ENCODE measurements at regions not wholly inside any gene's neighbourhood (a gene's known extent, or its start where the extent isn't known, plus 50 kb on each side); places are given as distances from the start of the nearest gene placed in this dataset.

GRCh38 chr3:159805411-159805772, 183.2 kb upstream of the IL12A start:
- no peak overlapping the region for H2AFZ ChIP-seq
- no peak overlapping the region for H3K4me2 ChIP-seq (ENCODE audit: low read length)
- H3K9ac ChIP-seq = no peak overlapping the region
- H3K9me3 ChIP-seq (ENCODE audit: control insufficient read depth, low read length) = no peaks in the 10 kb centered on the region
- H3K27ac ChIP-seq = no peak overlapping the region
- H3K36me3 ChIP-seq (ENCODE audit: control insufficient read depth, insufficient read depth, low read length) = no peaks in the 10 kb centered on the region
- no peaks in the 10 kb centered on the region for H3K27me3 ChIP-seq (ENCODE audit: control insufficient read depth, insufficient read depth, low read length)
- H3K4me1 ChIP-seq = no peaks in the 10 kb centered on the region
- H3K79me2 ChIP-seq = no peaks in the 10 kb centered on the region
- H3K4me3 ChIP-seq (ENCODE audit: low read depth, low read length) = no peak overlapping the region
- TF ChIP-seq CTCF (IDR thresholded peaks at IDR 0.05) = no peak

GRCh38 chr3:159806412-159806811, 182.2 kb upstream of the IL12A start:
- H3K79me2 ChIP-seq = no peaks in the 10 kb centered on the region
- H3K9ac ChIP-seq = no peak overlapping the region
- H3K4me2 ChIP-seq (ENCODE audit: low read length) = no peak overlapping the region
- no peak overlapping the region for H3K4me3 ChIP-seq (ENCODE audit: low read depth, low read length)
- no peaks in the 10 kb centered on the region for H3K36me3 ChIP-seq (ENCODE audit: control insufficient read depth, insufficient read depth, low read length)
- no peaks in the 10 kb centered on the region for H3K27me3 ChIP-seq (ENCODE audit: control insufficient read depth, insufficient read depth, low read length)
- H3K9me3 ChIP-seq (ENCODE audit: control insufficient read depth, low read length) = no peaks in the 10 kb centered on the region
- no peaks in the 10 kb centered on the region for H3K4me1 ChIP-seq
- H2AFZ ChIP-seq = no peak overlapping the region
- H3K27ac ChIP-seq = no peak overlapping the region
- TF ChIP-seq CTCF (IDR thresholded peaks at IDR 0.05) = no peak

GRCh38 chr3:159807137-159808040, 181.2 kb upstream of the IL12A start:
- Histone ChIP-seq H3K4me1 (no peaks in the 10 kb centered on the region), H3K36me3 (ENCODE audit: control insufficient read depth, insufficient read depth, low read length) (no peaks in the 10 kb centered on the region), H3K9ac (no peak overlapping the region), H3K9me3 (ENCODE audit: control insufficient read depth, low read length) (no peaks in the 10 kb centered on the region), H3K4me2 (ENCODE audit: low read length) (no peak overlapping the region), H2AFZ (no peak overlapping the region), H3K27me3 (ENCODE audit: control insufficient read depth, insufficient read depth, low read length) (no peaks in the 10 kb centered on the region), H3K27ac (no peak overlapping the region), H3K4me3 (ENCODE audit: low read depth, low read length) (no peak overlapping the region), H3K79me2 (no peaks in the 10 kb centered on the region)
- no peak for TF ChIP-seq CTCF (IDR thresholded peaks at IDR 0.05)

GRCh38 chr3:159813822-159814531, 174.7 kb upstream of the IL12A start:
- no peaks in the 10 kb centered on the region for H3K4me1 ChIP-seq
- no peak overlapping the region for H3K27ac ChIP-seq
- H3K27me3 ChIP-seq (ENCODE audit: control insufficient read depth, insufficient read depth, low read length) = no peaks in the 10 kb centered on the region
- H3K9me3 ChIP-seq (ENCODE audit: control insufficient read depth, low read length) = no peaks in the 10 kb centered on the region
- no peak overlapping the region for H3K4me2 ChIP-seq (ENCODE audit: low read length)
- H3K36me3 ChIP-seq (ENCODE audit: control insufficient read depth, insufficient read depth, low read length) = no peaks in the 10 kb centered on the region
- H3K79me2 ChIP-seq = no peaks in the 10 kb centered on the region
- no peak for TF ChIP-seq CTCF (IDR thresholded peaks at IDR 0.05)
- H3K4me3 ChIP-seq (ENCODE audit: low read depth, low read length) = no peak overlapping the region
- no peak overlapping the region for H3K9ac ChIP-seq
- peak overlapping the region; percentile 9 for H2AFZ ChIP-seq

Measured in parathyroid adenoma (tissue), 2 donors.